ENCODE measurements at regions not wholly inside any gene's neighbourhood (a gene's known extent, or its start where the extent isn't known, plus 50 kb on each side); places are given as distances from the start of the nearest gene placed in this dataset.

DNA sequence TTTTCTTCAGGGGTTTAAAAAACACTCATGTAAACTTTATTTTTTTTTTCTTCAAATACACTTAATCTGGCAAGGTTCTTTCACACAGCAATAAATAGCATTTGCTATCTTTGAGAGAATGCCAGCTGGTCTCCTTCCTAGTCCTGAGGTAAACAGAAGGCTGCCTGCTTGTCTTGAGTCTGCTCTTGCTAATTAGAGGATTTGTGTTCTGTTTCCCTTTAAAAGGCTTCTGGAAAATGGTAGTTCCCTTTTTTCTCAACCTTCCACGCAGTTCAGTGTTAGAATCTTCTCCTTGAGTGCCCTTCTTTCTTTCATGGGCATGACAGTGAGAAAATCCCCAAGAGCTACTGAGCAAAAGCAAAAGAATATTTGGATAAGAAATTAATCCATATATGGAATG, 92.3 kb upstream of the DCN start:
- TF ChIP-seq, protein P1, sequence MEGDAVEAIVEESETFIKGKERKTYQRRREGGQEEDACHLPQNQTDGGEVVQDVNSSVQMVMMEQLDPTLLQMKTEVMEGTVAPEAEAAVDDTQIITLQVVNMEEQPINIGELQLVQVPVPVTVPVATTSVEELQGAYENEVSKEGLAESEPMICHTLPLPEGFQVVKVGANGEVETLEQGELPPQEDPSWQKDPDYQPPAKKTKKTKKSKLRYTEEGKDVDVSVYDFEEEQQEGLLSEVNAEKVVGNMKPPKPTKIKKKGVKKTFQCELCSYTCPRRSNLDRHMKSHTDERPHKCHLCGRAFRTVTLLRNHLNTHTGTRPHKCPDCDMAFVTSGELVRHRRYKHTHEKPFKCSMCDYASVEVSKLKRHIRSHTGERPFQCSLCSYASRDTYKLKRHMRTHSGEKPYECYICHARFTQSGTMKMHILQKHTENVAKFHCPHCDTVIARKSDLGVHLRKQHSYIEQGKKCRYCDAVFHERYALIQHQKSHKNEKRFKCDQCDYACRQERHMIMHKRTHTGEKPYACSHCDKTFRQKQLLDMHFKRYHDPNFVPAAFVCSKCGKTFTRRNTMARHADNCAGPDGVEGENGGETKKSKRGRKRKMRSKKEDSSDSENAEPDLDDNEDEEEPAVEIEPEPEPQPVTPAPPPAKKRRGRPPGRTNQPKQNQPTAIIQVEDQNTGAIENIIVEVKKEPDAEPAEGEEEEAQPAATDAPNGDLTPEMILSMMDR (IDR thresholded peaks at IDR 0.05; ENCODE audit: low read length): no peak
- TF ChIP-seq EZH2 (optimal IDR thresholded peaks at IDR 0.05; ENCODE audit: low read depth, low read length): no peak
- TF ChIP-seq EZH2phosphoT487 (IDR thresholded peaks at IDR 0.05; ENCODE audit: low read length): no peak
